Motor neuron (in vitro differentiated cells): ENCODE measurements at regions not wholly inside any gene's neighbourhood (a gene's known extent, or its start where the extent isn't known, plus 50 kb on each side); places are given as distances from the start of the nearest gene placed in this dataset.

Experiments used
- ATAC-seq, 8 experiments: fragments of 200-7000 bp; cut with Tn5 transposase; replicated peaks in 6 of 8; 2 replicates each; pipeline ENCODE4 v1.8.0; 2021; ENCODE audit warnings: mild to moderate bottlenecking in 8 of 8, moderate library complexity in 8 of 8
- H3K27ac ChIP-seq, 2 donors: fragments of 250-450 bp; sonication (Bioruptor Pico); 2 replicates each; pipeline ENCODE4 v1.9.0; 2021; ENCODE audit warnings: antibody characterized with exemption in 2 of 2, mild to moderate bottlenecking in 2 of 2, moderate library complexity in 1 of 2
- H3K4me1 ChIP-seq, 2 donors: fragments of 250-450 bp; sonication (Bioruptor Pico); replicated peaks in 1 of 2; 2 replicates each; pipeline ENCODE4 v1.6.1; 2021; ENCODE audit warnings: antibody characterized with exemption in 2 of 2, mild to moderate bottlenecking in 2 of 2, moderate library complexity in 1 of 2
- H3K4me3 ChIP-seq, 5 donors: fragments of 250-450 bp; sonication (Bioruptor Pico); 2 replicates each; pipeline ENCODE4 v1.9.0; 2021; ENCODE audit warnings: antibody characterized with exemption in 5 of 5, mild to moderate bottlenecking in 5 of 5, moderate library complexity in 4 of 5
- WGBS, 10 experiments: fragments of 450-650 bp; shearing (Covaris generic); methylation state at CpG; one replicate each; pipeline ENCODE4 v1.0.0; 2022; 5-methylcytosine and 5-hydroxymethylcytosine counted together
- in situ Hi-C, 9 experiments: fragments of 400-800 bp; cut with MboI; loops; one replicate each; pipeline ENCODE4 v1.15.0; 2021; ENCODE audit warnings: low sequenced_read_pairs in 9 of 9, low pct_unique_long_range_greater_than_20kb in 2 of 9; ENCODE audit not compliant: unreplicated experiment in 9 of 9

DNA sequence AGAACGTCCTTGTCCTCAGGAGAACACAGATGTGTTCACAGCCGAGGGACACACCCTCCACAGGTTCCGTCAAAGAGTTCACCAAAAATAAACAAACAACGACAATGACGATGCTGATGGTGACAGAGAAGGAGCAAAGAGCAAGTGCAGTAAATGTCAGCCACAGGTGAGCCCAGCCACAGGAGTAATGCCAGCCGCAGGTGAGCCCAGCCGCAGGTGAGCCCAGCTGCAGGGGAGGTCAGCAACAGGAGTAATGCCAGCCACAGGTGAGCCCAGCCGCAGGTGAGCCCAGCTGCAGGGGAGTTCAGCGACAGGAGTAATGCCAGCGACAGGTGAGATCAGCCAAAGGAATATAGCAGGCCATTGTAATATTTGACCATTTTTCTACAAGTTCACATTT lies 315.2 kb downstream of the FOXL1 start:
- no peak for ATAC-seq
- in situ Hi-C loops, result no loop called here

GRCh38 chr16:86894029-86894567 lies 315.7 kb downstream of the FOXL1 start:
- no peaks in the 10 kb centered on the region for H3K4me1 ChIP-seq
- H3K27ac ChIP-seq, result no peak overlapping the region
- in situ Hi-C loops, result no loop called here
- ATAC-seq, result no peak
- 58 to 100% (median 77%) methylated on average over 1 to 14 of the region's 24 CpGs; no CpG with 5 or more reads in 4 of the 10 experiments for WGBS, 10 experiments
- H3K4me3 ChIP-seq, result no peak overlapping the region

More for the DNA sequence above, 315.2 kb downstream of the FOXL1 start:
- Histone ChIP-seq H3K4me1 (no peaks in the 10 kb centered on the region), H3K27ac (no peak overlapping the region), H3K4me3 (no peak overlapping the region)
- WGBS, 10 experiments, result 56 to 93% (median 73%) methylated on average over 1 to 8 of the region's 10 CpGs; no CpG with 5 or more reads in 2 of the 10 experiments

DNA sequence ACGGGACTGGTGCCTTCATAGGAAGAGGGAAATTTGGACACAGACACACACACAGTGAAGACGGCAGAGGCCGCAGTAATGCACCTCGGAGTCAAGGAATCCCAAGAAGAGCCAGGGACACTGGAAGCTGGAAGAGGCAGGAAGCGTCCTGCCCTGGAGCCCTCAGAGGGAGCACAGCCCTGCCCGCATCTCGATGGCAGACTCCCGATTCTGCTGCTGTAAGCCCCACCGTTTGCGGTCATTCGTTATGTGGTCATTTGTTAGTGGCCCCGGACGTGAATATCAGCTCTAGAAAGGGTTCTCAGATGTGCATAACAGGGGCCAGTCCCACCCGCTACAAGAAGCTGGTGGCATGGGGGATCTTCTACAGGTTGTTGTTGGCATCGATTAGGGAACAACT lies 316.6 kb downstream of the FOXL1 start:
- in situ Hi-C loops, result no loop called here
- H3K27ac ChIP-seq, result no peak overlapping the region
- no peak overlapping the region for H3K4me3 ChIP-seq
- H3K4me1 ChIP-seq, result no peaks in the 10 kb centered on the region
- 50 to 89% (median 82%) methylated on average over 1 to 7 of the region's 15 CpGs; no CpG with 5 or more reads in 3 of the 10 experiments for WGBS, 10 experiments
- no peak for ATAC-seq

- in situ Hi-C loops, result no loop called here
- Histone ChIP-seq H3K4me3 (no peak overlapping the region), H3K27ac (no peak overlapping the region), H3K4me1 (no peaks in the 10 kb centered on the region)
- WGBS, 10 experiments, result 10 to 90% (median 48%) methylated on average over 2 to 9 of the region's 11 CpGs; no CpG with 5 or more reads in 2 of the 10 experiments
- peak in 2 of 8 experiments; percentile 16 to 26 for ATAC-seq
These were observed 317.3 kb downstream of the FOXL1 start for GRCh38 chr16:86895606-86896005.

DNA sequence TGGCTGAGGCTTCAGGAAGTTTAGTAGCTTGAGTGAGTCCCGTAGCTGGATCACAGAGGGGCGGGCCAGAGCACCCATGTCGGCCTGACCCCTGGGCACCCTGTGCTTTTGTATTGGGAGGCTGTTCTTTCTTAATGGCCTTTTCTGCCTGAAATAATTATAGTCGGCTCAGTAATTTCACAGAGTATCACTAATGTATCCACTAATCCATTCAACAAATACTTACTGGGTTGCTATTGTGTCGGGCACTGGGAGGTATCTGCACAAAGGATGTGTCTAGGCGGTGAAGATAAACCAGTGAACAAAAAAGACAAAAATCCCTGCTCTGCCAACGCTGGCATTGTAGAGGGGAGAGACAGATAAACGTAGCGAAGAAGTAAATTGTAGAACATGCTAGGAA lies 318.6 kb downstream of the FOXL1 start:
- no peaks in the 10 kb centered on the region for H3K4me1 ChIP-seq
- in situ Hi-C loops, result no loop called here
- no peak overlapping the region for H3K27ac ChIP-seq
- WGBS, 10 experiments, result 39 to 83% (median 59%) methylated on average over 1 to 9 of the region's 9 CpGs
- H3K4me3 ChIP-seq, result no peak overlapping the region
- peak in 2 of 8 experiments; percentile 28 to 29 for ATAC-seq

DNA sequence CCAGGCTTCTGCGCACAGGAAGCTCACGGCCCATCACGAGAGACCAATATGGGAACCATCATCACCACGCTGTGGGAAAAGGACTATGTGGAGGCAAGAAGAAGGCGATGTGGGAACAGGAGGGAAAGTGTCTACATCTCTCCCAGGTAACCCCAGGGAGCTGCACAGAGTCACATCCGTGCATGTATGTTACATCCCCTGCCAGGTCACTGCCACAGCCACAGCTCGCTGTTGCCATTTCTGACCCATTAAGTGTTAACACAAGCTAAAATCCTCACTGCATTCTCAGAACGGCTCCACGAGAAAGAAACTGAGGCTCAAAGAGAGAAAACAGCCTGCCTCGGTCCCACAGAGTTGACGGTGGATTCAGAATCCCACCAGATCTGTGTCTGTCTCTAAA lies 319.1 kb downstream of the FOXL1 start:
- in situ Hi-C loops, result no loop called here
- 64 to 97% (median 86%) methylated on average over 1 to 7 of the region's 11 CpGs; no CpG with 5 or more reads in 1 of the 10 experiments for WGBS, 10 experiments

GRCh38 chr16:86898386-86898785 lies 320.0 kb downstream of the FOXL1 start:
- WGBS, 10 experiments, result 73 to 100% (median 100%) methylated on average over 1 to 4 of the region's 5 CpGs; no CpG with 5 or more reads in 5 of the 10 experiments
- Histone ChIP-seq H3K4me3 (no peak overlapping the region), H3K27ac (no peak overlapping the region), H3K4me1 (no peaks in the 10 kb centered on the region)
- ATAC-seq, result no peak
- in situ Hi-C loops, result no loop called here

More for the DNA sequence above, 319.1 kb downstream of the FOXL1 start:
- Histone ChIP-seq H3K4me1 (no peaks in the 10 kb centered on the region), H3K4me3 (no peak overlapping the region), H3K27ac (no peak overlapping the region)
- no peak for ATAC-seq

- Histone ChIP-seq H3K4me1 (no peaks in the 10 kb centered on the region), H3K27ac (no peak overlapping the region), H3K4me3 (no peak overlapping the region)
- in situ Hi-C loops, result no loop called here
- ATAC-seq, result no peak
- 0 to 100% (median 74%) methylated on average over 1 to 6 of the region's 6 CpGs; no CpG with 5 or more reads in 6 of the 10 experiments for WGBS, 10 experiments
These were observed 320.8 kb downstream of the FOXL1 start for GRCh38 chr16:86899151-86899550.

GRCh38 chr16:86899757-86900156 lies 321.4 kb downstream of the FOXL1 start:
- no peak for ATAC-seq

DNA sequence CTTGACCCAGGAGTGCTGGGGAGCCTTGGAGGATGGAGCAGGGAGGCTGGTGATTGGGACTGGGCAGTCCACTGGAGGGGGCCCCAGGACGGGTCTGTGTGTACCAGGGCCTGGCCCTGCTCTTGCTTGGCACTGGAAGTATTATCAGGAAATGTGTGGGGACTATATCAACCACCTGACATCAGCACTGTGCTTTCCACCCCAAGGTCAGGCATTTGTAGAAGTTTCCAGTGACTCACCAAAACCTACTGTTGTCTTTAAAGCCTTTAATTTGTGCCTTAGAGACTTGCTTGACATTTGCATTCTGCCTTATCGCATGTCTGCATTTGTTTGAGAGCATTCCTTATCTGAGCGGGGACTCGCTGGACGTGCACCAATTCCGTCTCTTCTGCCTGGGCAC lies 323.1 kb downstream of the FOXL1 start:
- WGBS, 10 experiments, result 50 to 80% (median 69%) methylated on average over 1 to 5 of the region's 6 CpGs; no CpG with 5 or more reads in 6 of the 10 experiments
- Histone ChIP-seq H3K4me3 (no peak overlapping the region), H3K27ac (no peak overlapping the region), H3K4me1 (no peaks in the 10 kb centered on the region)
- in situ Hi-C loops, result no loop called here
- no peak for ATAC-seq

More at GRCh38 chr16:86899757-86900156, 321.4 kb downstream of the FOXL1 start:
- H3K27ac ChIP-seq, result no peak overlapping the region
- no peak overlapping the region for H3K4me3 ChIP-seq
- WGBS, 10 experiments, result 28 to 100% (median 79%) methylated on average over 1 to 3 of the region's 4 CpGs; no CpG with 5 or more reads in 2 of the 10 experiments
- no peaks in the 10 kb centered on the region for H3K4me1 ChIP-seq
- in situ Hi-C loops, result no loop called here

DNA sequence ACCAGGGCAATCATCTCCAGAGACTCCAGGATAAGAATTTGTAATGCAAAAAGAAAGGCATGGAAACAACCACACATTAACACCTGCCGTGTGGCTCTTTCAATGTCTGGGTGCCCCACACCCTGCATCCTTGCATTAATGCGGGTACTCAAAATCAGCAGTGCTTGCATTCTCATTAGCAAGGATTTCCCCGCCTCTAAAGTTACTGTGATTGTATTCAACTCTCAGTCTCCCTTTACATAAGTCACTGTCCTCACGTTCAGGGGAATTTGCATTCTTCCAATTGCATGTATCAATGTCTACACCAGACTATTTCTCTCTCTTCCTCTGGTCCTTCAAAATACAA lies 324.3 kb downstream of the FOXL1 start:
- 17 to 83% (median 36%) methylated on average over 1 to 4 of the region's 4 CpGs; no CpG with 5 or more reads in 4 of the 10 experiments for WGBS, 10 experiments
- H3K4me1 ChIP-seq, result no peaks in the 10 kb centered on the region
- H3K4me3 ChIP-seq, result no peak overlapping the region
- in situ Hi-C loops, result no loop called here
- H3K27ac ChIP-seq, result no peak overlapping the region
- peak in 4 of 8 experiments; percentile 15 to 70 (median 59) for ATAC-seq

- H3K4me1 ChIP-seq, result no peaks in the 10 kb centered on the region
- in situ Hi-C loops, result no loop called here
- no peak overlapping the region for H3K27ac ChIP-seq
- no peak overlapping the region for H3K4me3 ChIP-seq
- no peak for ATAC-seq
- WGBS, 10 experiments, result 80 to 100% (median 80%) methylated on average over 1 of the region's 1 CpG; no CpG with 5 or more reads in 7 of the 10 experiments
These were observed 324.7 kb downstream of the FOXL1 start for GRCh38 chr16:86903068-86903467.

GRCh38 chr16:86905302-86905701 lies 327.0 kb downstream of the FOXL1 start:
- H3K4me1 ChIP-seq, result no peaks in the 10 kb centered on the region
- 21 to 100% (median 75%) methylated on average over 1 to 8 of the region's 9 CpGs; no CpG with 5 or more reads in 4 of the 10 experiments for WGBS, 10 experiments
- ATAC-seq, result no peak
- in situ Hi-C loops, result no loop called here
- no peak overlapping the region for H3K4me3 ChIP-seq
- no peak overlapping the region for H3K27ac ChIP-seq

GRCh38 chr16:86906623-86907022 lies 328.3 kb downstream of the FOXL1 start:
- no peak overlapping the region for H3K27ac ChIP-seq
- H3K4me3 ChIP-seq, result no peak overlapping the region
- 39 to 87% (median 77%) methylated on average over 2 to 8 of the region's 14 CpGs; no CpG with 5 or more reads in 1 of the 10 experiments for WGBS, 10 experiments
- in situ Hi-C loops, result no loop called here
- ATAC-seq, result no peak
- H3K4me1 ChIP-seq, result peaks cover 0 to 2% of the 10 kb centered on the region in 2 donors
